ENCODE measurements at regions not wholly inside any gene's neighbourhood (a gene's known extent, or its start where the extent isn't known, plus 50 kb on each side); places are given as distances from the start of the nearest gene placed in this dataset.

DNA sequence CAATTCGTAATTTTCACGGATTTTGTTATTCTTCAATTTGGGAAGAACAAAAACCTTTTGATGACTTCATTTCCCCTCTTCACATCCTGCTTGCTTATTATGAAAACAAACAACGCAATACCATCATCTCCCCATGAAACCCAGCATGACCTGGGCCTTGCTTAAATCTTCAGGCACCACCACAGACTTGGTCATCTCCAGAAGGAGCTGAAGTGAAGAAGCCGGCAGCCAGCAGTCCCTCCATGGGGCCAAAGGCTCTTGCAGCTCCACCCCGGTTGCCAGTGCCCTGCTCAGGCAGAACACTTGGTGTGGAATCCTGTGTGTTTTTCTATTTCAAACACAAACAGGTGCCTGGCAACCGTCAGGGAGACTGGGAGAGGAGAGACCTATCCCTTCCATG, 982.9 kb upstream of the TMEM132C start:
- Histone ChIP-seq H3K27me3 (replicated peaks; ENCODE audit: insufficient read depth) (no peaks in the 10 kb centered on the region), H3K4me3 (no peak overlapping the region), H3K36me3 (no peaks in the 10 kb centered on the region), H3K4me1 (ENCODE audit: control insufficient read depth in 1 of 2, low read depth in 2 of 2) (peaks cover 0 to 12% of the 10 kb centered on the region in 2 donors), H3K9me3 (no peaks in the 10 kb centered on the region), H3K27ac (peak overlapping the region in 1 of 2 donors; percentile 6)
- ATAC-seq (ENCODE audit: insufficient number of reproducible peaks, low FRiP score, low read depth) = no peak
- DNase-seq (ENCODE audit: low spot score) = no peak
- no peak for TF ChIP-seq CTCF (IDR thresholded peaks at IDR 0.05)

GRCh38 chr12:127284870-127285431, 982.0 kb upstream of the TMEM132C start:
- no peak overlapping the region for H3K4me3 ChIP-seq
- no peaks in the 10 kb centered on the region for H3K9me3 ChIP-seq
- no peaks in the 10 kb centered on the region for H3K27me3 ChIP-seq (replicated peaks; ENCODE audit: insufficient read depth)
- H3K4me1 ChIP-seq (ENCODE audit: control insufficient read depth in 1 of 2, low read depth in 2 of 2) = peaks cover 0 to 12% of the 10 kb centered on the region in 2 donors
- no peaks in the 10 kb centered on the region for H3K36me3 ChIP-seq
- TF ChIP-seq CTCF (IDR thresholded peaks at IDR 0.05) = no peak
- peak overlapping the region in 1 of 2 donors; percentile 30 for H3K27ac ChIP-seq
- DNase-seq (ENCODE audit: low spot score) (no peak), ATAC-seq (ENCODE audit: insufficient number of reproducible peaks, low FRiP score, low read depth) (peak; percentile 55)

GRCh38 chr12:127286281-127286680, 980.7 kb upstream of the TMEM132C start:
- Histone ChIP-seq H3K36me3 (no peaks in the 10 kb centered on the region), H3K27ac (no peak overlapping the region), H3K4me3 (no peak overlapping the region), H3K9me3 (no peaks in the 10 kb centered on the region), H3K27me3 (replicated peaks; ENCODE audit: insufficient read depth) (no peaks in the 10 kb centered on the region), H3K4me1 (ENCODE audit: control insufficient read depth in 1 of 2, low read depth in 2 of 2) (peaks cover 0 to 12% of the 10 kb centered on the region in 2 donors)
- ATAC-seq (ENCODE audit: insufficient number of reproducible peaks, low FRiP score, low read depth) (no peak), DNase-seq (ENCODE audit: low spot score) (no peak)
- TF ChIP-seq CTCF (IDR thresholded peaks at IDR 0.05) = no peak

- Histone ChIP-seq H3K4me1 (ENCODE audit: control insufficient read depth in 1 of 2, low read depth in 2 of 2) (peaks cover 0 to 12% of the 10 kb centered on the region in 2 donors), H3K27ac (no peak overlapping the region), H3K27me3 (replicated peaks; ENCODE audit: insufficient read depth) (no peaks in the 10 kb centered on the region), H3K4me3 (no peak overlapping the region), H3K9me3 (no peaks in the 10 kb centered on the region), H3K36me3 (no peaks in the 10 kb centered on the region)
- TF ChIP-seq CTCF (IDR thresholded peaks at IDR 0.05) = no peak
- no peak for DNase-seq (ENCODE audit: low spot score)
- no peak for ATAC-seq (ENCODE audit: insufficient number of reproducible peaks, low FRiP score, low read depth)
These were observed 979.7 kb upstream of the TMEM132C start for GRCh38 chr12:127287256-127287655.

GRCh38 chr12:127290251-127290650, 976.7 kb upstream of the TMEM132C start:
- Histone ChIP-seq H3K4me3 (no peak overlapping the region), H3K9me3 (no peaks in the 10 kb centered on the region), H3K27ac (no peak overlapping the region), H3K4me1 (ENCODE audit: control insufficient read depth in 1 of 2, low read depth in 2 of 2) (no peaks in the 10 kb centered on the region), H3K36me3 (no peaks in the 10 kb centered on the region), H3K27me3 (replicated peaks; ENCODE audit: insufficient read depth) (no peaks in the 10 kb centered on the region)
- TF ChIP-seq CTCF (IDR thresholded peaks at IDR 0.05) = no peak
- ATAC-seq (ENCODE audit: insufficient number of reproducible peaks, low FRiP score, low read depth) (no peak), DNase-seq (ENCODE audit: low spot score) (no peak)
